Ovary (tissue), 7 donors: ENCODE measurements at regions not wholly inside any gene's neighbourhood (a gene's known extent, or its start where the extent isn't known, plus 50 kb on each side); places are given as distances from the start of the nearest gene placed in this dataset.

Source experiments
- DNase-seq, 5 donors: peaks; one replicate each; pipeline ENCODE4 v3.0.0-alpha.2; 2019 to 2020
- H3K27ac ChIP-seq, 2 donors: fragments of 200-600 bp; one replicate each; pipeline versions ENCODE4 v1.5.1 to v1.8.0; 2019 to 2022
- H3K27me3 ChIP-seq: fragments of 200-600 bp; one replicate; pipeline ENCODE4 v1.8.0; 2022
- H3K36me3 ChIP-seq: fragments of 200-600 bp; sonication (generic); one replicate; pipeline ENCODE4 v1.5.1; 2019
- H3K4me1 ChIP-seq: one replicate; pipeline ENCODE4 v1.8.1; 2013; ENCODE audit warnings: mild to moderate bottlenecking, moderate library complexity; ENCODE audit not compliant: insufficient read depth
- H3K4me3 ChIP-seq: fragments of 200-600 bp; sonication (generic); one replicate; pipeline ENCODE4 v1.5.1; 2017
- H3K9me3 ChIP-seq, 2 donors: fragments of 200-600 bp in 1 of 2; sonication (generic) in 1 of 2; one replicate each; pipeline versions ENCODE4 v1.5.1 to v1.8.1; 2013 to 2019; ENCODE audit warnings: mild to moderate bottlenecking in 1 of 2, moderate library complexity in 1 of 2
- EP300 ChIP-seq: sonication (generic); formaldehyde crosslinking; IDR thresholded peaks from one replicate; pipeline ENCODE4 v1.6.1; 2017; ENCODE audit warnings: antibody characterized with exemption
- POLR2A ChIP-seq: fragments of 450-650 bp; IDR thresholded peaks from one replicate; pipeline ENCODE4 v1.6.1; 2017; ENCODE audit warnings: antibody characterized with exemption, mild to moderate bottlenecking, moderate library complexity
- WGBS, 3 donors: extraction: QIAGEN DNeasy Blood & Tissue Kit in 1 of 3; methylation state at CpG; one replicate each; pipeline versions ENCODE4 v1.1.5 to v1.1.7; 2013 to 2017; 5-methylcytosine and 5-hydroxymethylcytosine counted together
- intact Hi-C, 4 donors: fragments of 100-400 bp; cut with DNase I; formaldehyde crosslinking; loops; one replicate each; pipeline versions ENCODE4 v1.11.0 to v1.15.1; 2022 to 2023
- TF ChIP-seq, protein P1 (sequence below), 3 donors: fragments of 450-650 bp in 2 of 3; fragments of 200-600 bp in 1 of 3; IDR thresholded peaks; one replicate each; pipeline versions ENCODE4 v1.5.1 to v1.8.0; 2016 to 2022; ENCODE audit warnings: antibody characterized with exemption in 3 of 3, mild to moderate bottlenecking in 1 of 3
- donor health status: DM: no; HTN: no; CAD: no; lungs with moderate emphysema.
- donor health status: DM: no; HTN: no; CAD: no.
- donor health status: Bipolar disorder and iron deficiency.
- donor health status: DM: no; HTN: no; CAD: no.
- donor health status: DM: yes; HTN: yes; CAD: no.

GRCh38 chr2:187934236-187934635 lies 357.4 kb upstream of the GULP1 start:
- TF ChIP-seq, protein P1, sequence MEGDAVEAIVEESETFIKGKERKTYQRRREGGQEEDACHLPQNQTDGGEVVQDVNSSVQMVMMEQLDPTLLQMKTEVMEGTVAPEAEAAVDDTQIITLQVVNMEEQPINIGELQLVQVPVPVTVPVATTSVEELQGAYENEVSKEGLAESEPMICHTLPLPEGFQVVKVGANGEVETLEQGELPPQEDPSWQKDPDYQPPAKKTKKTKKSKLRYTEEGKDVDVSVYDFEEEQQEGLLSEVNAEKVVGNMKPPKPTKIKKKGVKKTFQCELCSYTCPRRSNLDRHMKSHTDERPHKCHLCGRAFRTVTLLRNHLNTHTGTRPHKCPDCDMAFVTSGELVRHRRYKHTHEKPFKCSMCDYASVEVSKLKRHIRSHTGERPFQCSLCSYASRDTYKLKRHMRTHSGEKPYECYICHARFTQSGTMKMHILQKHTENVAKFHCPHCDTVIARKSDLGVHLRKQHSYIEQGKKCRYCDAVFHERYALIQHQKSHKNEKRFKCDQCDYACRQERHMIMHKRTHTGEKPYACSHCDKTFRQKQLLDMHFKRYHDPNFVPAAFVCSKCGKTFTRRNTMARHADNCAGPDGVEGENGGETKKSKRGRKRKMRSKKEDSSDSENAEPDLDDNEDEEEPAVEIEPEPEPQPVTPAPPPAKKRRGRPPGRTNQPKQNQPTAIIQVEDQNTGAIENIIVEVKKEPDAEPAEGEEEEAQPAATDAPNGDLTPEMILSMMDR (IDR thresholded peaks at IDR 0.05) = no peak
- TF ChIP-seq EP300 = no peak
- TF ChIP-seq POLR2A = no peak
- intact Hi-C loops = no loop called here
- no peak for DNase-seq
- no peaks in the 10 kb centered on the region for H3K36me3 ChIP-seq
- no peaks in the 10 kb centered on the region for H3K27me3 ChIP-seq
- 81 to 90% (median 88%) methylated on average over 6 of the region's 6 CpGs for WGBS, 3 donors
- H3K9me3 ChIP-seq = no peaks in the 10 kb centered on the region
- H3K27ac ChIP-seq = no peak overlapping the region
- no peak overlapping the region for H3K4me3 ChIP-seq
- peaks cover 1% of the 10 kb centered on the region for H3K4me1 ChIP-seq

GRCh38 chr2:187934692-187935091 lies 357.0 kb upstream of the GULP1 start:
- Histone ChIP-seq H3K4me1 (peaks cover 2% of the 10 kb centered on the region), H3K4me3 (no peak overlapping the region), H3K27me3 (no peaks in the 10 kb centered on the region), H3K9me3 (no peaks in the 10 kb centered on the region), H3K36me3 (no peaks in the 10 kb centered on the region), H3K27ac (no peak overlapping the region)
- intact Hi-C loops = no loop called here
- 95 to 98% (median 97%) methylated on average over 4 of the region's 4 CpGs for WGBS, 3 donors
- TF ChIP-seq EP300 (no peak), POLR2A (no peak)
- TF ChIP-seq, protein P1 (IDR thresholded peaks at IDR 0.05) = no peak
- DNase-seq = no peak

DNA sequence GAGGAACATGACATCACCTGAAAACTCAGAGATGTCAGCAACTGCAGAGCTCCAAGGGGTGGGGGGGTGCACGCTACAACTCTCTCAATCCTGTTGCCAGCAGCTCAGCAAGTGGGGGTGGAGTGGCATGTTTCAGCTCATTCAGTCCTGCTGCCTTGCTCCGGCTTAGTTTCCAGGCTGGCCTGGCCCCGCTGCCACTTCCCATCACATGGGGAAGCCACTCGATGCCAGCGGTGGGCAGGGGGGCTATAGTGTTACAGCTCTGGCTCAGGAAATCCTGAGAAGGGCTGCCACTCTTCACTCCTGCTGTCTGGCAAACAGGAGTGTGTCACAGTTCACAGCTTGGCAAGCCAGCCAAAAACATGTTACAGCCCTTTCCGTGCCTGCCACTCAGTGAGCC lies 356.5 kb upstream of the GULP1 start:
- 96 to 97% (median 97%) methylated on average over 6 of the region's 6 CpGs for WGBS, 3 donors
- H3K36me3 ChIP-seq = no peaks in the 10 kb centered on the region
- H3K9me3 ChIP-seq = no peaks in the 10 kb centered on the region
- no peaks in the 10 kb centered on the region for H3K27me3 ChIP-seq
- no peak for DNase-seq
- no peak overlapping the region for H3K4me3 ChIP-seq
- no peak overlapping the region for H3K27ac ChIP-seq
- no peak for TF ChIP-seq EP300
- peaks cover 2% of the 10 kb centered on the region for H3K4me1 ChIP-seq
- intact Hi-C loops = no loop called here

- Histone ChIP-seq H3K27ac (no peak overlapping the region), H3K4me3 (no peak overlapping the region), H3K9me3 (no peaks in the 10 kb centered on the region), H3K27me3 (no peaks in the 10 kb centered on the region), H3K4me1 (peaks cover 2% of the 10 kb centered on the region), H3K36me3 (no peaks in the 10 kb centered on the region)
- TF ChIP-seq POLR2A (no peak), EP300 (no peak)
- TF ChIP-seq, protein P1 (IDR thresholded peaks at IDR 0.05) = no peak
- WGBS, 3 donors = 81 to 90% (median 87%) methylated on average over 2 of the region's 2 CpGs
- no peak for DNase-seq
- intact Hi-C loops = no loop called here
Observed at GRCh38 chr2:187936228-187936627, 355.4 kb upstream of the GULP1 start.

DNA sequence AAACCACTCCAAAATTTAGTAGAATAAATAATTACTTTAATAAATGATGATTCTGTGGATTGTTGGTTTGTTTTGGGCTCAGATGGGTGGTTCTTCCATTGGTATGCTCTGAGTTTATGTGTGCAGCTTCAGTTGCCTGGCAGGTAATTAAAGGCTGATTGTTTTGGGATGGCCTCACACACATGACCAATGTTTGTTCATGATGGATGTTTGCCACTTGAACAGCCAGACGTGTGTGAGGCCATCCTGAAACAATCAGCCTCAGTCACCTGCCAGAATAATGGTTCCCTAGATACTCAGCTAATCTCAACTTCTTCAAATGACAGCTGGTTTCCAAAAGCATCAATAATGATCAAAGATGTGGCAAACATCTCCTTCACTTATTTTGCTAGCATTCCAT lies 352.5 kb upstream of the GULP1 start:
- intact Hi-C loops = no loop called here
- no peak overlapping the region for H3K4me3 ChIP-seq
- no peak for DNase-seq
- no peaks in the 10 kb centered on the region for H3K27me3 ChIP-seq
- no peaks in the 10 kb centered on the region for H3K36me3 ChIP-seq
- H3K4me1 ChIP-seq = peaks cover 2% of the 10 kb centered on the region
- TF ChIP-seq, protein P1 (IDR thresholded peaks at IDR 0.05) = no peak
- TF ChIP-seq POLR2A (no peak), EP300 (no peak)
- no peak overlapping the region for H3K27ac ChIP-seq
- 0 to 15% (median 5%) methylated on average over 1 of the region's 1 CpG for WGBS, 3 donors
- no peaks in the 10 kb centered on the region for H3K9me3 ChIP-seq
